Stimulated activated naive CD4-positive, alpha-beta T cell treated with Interleukin-2 at 50 U/mL for 16 hours (primary cell): ENCODE measurements at regions not wholly inside any gene's neighbourhood (a gene's known extent, or its start where the extent isn't known, plus 50 kb on each side); places are given as distances from the start of the nearest gene placed in this dataset.
"Not testable (repeated sequence)": the region's sequence is repeated elsewhere in the genome, so short reads cannot be mapped to it uniquely, and the experiment has no call there.

Experiments
- DNase-seq: peaks from one replicate; lab custom pipeline; 2025; lab: John Stamatoyannopoulos, UW

GRCh38 chr2:16753025-16753424 lies 87.4 kb upstream of the CYRIA start:
- DNase-seq = not testable (repeated sequence)

- DNase-seq = not testable (repeated sequence)
Observed at GRCh38 chr2:16750925-16751214, 85.2 kb upstream of the CYRIA start.

GRCh38 chr2:16750175-16750924 lies 84.7 kb upstream of the CYRIA start:
- no peak for DNase-seq

- DNase-seq = not testable (repeated sequence)
Observed at GRCh38 chr2:16748511-16749266, 83.1 kb upstream of the CYRIA start.

GRCh38 chr2:16747689-16748088 lies 82.1 kb upstream of the CYRIA start:
- DNase-seq = no peak

GRCh38 chr2:16747257-16747656 lies 81.6 kb upstream of the CYRIA start:
- no peak for DNase-seq

- no peak for DNase-seq
Observed at GRCh38 chr2:16746833-16747232, 81.2 kb upstream of the CYRIA start.

- DNase-seq = no peak
Observed at GRCh38 chr2:16746329-16746728, 80.7 kb upstream of the CYRIA start.

GRCh38 chr2:16745466-16745865 lies 79.8 kb upstream of the CYRIA start:
- no peak for DNase-seq

GRCh38 chr2:16744521-16744920 lies 78.9 kb upstream of the CYRIA start:
- no peak for DNase-seq

- no peak for DNase-seq
Observed at GRCh38 chr2:16742026-16742425, 76.4 kb upstream of the CYRIA start.

GRCh38 chr2:16741498-16741897 lies 75.9 kb upstream of the CYRIA start:
- no peak for DNase-seq

- DNase-seq = no peak
Observed at GRCh38 chr2:16739778-16740581, 74.3 kb upstream of the CYRIA start.

GRCh38 chr2:16738361-16739225 lies 73.0 kb upstream of the CYRIA start:
- no peak for DNase-seq

- DNase-seq = no peak
Observed at GRCh38 chr2:16737812-16738211, 72.2 kb upstream of the CYRIA start.

- no peak for DNase-seq
Observed at GRCh38 chr2:16736633-16737032, 71.0 kb upstream of the CYRIA start.

- DNase-seq = no peak
Observed at GRCh38 chr2:16729335-16729734, 63.7 kb upstream of the CYRIA start.

- no peak for DNase-seq
Observed at GRCh38 chr2:16728351-16729136, 62.9 kb upstream of the CYRIA start.

GRCh38 chr2:16727849-16728248 lies 62.2 kb upstream of the CYRIA start:
- not testable (repeated sequence) for DNase-seq

GRCh38 chr2:16727256-16727655 lies 61.6 kb upstream of the CYRIA start:
- DNase-seq = no peak

GRCh38 chr2:16726577-16726976 lies 60.9 kb upstream of the CYRIA start:
- no peak for DNase-seq
